PC-9 (cell line): ENCODE measurements at regions not wholly inside any gene's neighbourhood (a gene's known extent, or its start where the extent isn't known, plus 50 kb on each side); places are given as distances from the start of the nearest gene placed in this dataset.

Experiments used
- BruUV-seq: library from RNA; stranded (reverse); fragments of 400-500 nt; replicated peaks from 2 replicates; lab custom pipeline; 2021; lab: Mats Ljungman, UMichigan
- CTCF ChIA-PET: fragments of 300-600 bp; sonication (Branson Sonifier 250); formaldehyde crosslinking; loops from one replicate; lab custom pipeline; 2022; ENCODE audit warnings: antibody characterized with exemption; lab: Charles Lee
- POLR2A ChIA-PET: fragments of 300-600 bp; sonication (Branson Sonifier 250); formaldehyde crosslinking; loops from one replicate; lab custom pipeline; 2022; ENCODE audit warnings: antibody characterized with exemption; ENCODE audit not compliant: unreplicated experiment; lab: Charles Lee
- DNase-seq, 2 experiments: peaks; one replicate each; pipeline versions ENCODE4 v3.0.0 to v3.0.0-alpha.2; 2015 to 2022; ENCODE audit warnings: mixed read lengths in 1 of 2
- H2AFZ ChIP-seq: fragments of 200-600 bp; sonication (generic); 2 replicates; pipeline ENCODE4 v1.8.1; 2017; ENCODE audit warnings: antibody characterized with exemption
- H3F3A ChIP-seq: fragments of 200-600 bp; sonication (generic); 2 replicates; pipeline ENCODE4 v1.8.1; 2017; ENCODE audit warnings: antibody characterized with exemption, mild to moderate bottlenecking, low read depth; ENCODE audit not compliant: insufficient read depth
- H3K27ac ChIP-seq: fragments of 200-600 bp; sonication (generic); 2 replicates; pipeline ENCODE4 v1.6.1; 2016; ENCODE audit warnings: mixed run types
- H3K27me3 ChIP-seq: fragments of 200-600 bp; sonication (generic); 2 replicates; pipeline ENCODE4 v1.6.1; 2016; ENCODE audit warnings: low read depth, mixed run types; ENCODE audit not compliant: insufficient read depth
- H3K36me3 ChIP-seq: fragments of 200-600 bp; sonication (generic); 2 replicates; pipeline ENCODE4 v1.6.1; 2016; ENCODE audit warnings: low read depth, mixed run types
- H3K4me1 ChIP-seq: fragments of 200-600 bp; sonication (generic); replicated peaks from 2 replicates; pipeline ENCODE4 v1.6.1; 2016; ENCODE audit warnings: mixed run types; ENCODE audit not compliant: insufficient read depth
- H3K4me2 ChIP-seq: fragments of 200-600 bp; sonication (generic); 2 replicates; pipeline ENCODE4 v1.6.1; 2017; ENCODE audit warnings: mixed run types
- H3K4me3 ChIP-seq: fragments of 200-600 bp; sonication (generic); 2 replicates; pipeline ENCODE4 v1.6.1; 2016; ENCODE audit warnings: mixed run types
- H3K79me2 ChIP-seq: fragments of 200-600 bp; sonication (generic); 2 replicates; pipeline ENCODE4 v1.6.1; 2017; ENCODE audit warnings: low read depth, mixed run types
- H3K9me2 ChIP-seq: fragments of 200-600 bp; sonication (generic); 2 replicates; pipeline ENCODE4 v1.8.1; 2017; ENCODE audit warnings: mild to moderate bottlenecking; ENCODE audit not compliant: insufficient read depth
- H3K9me3 ChIP-seq: fragments of 200-600 bp; sonication (generic); 2 replicates; pipeline ENCODE4 v1.8.1; 2016; ENCODE audit warnings: low read depth; ENCODE audit not compliant: insufficient read depth
- H4K20me1 ChIP-seq: fragments of 200-600 bp; sonication (generic); 2 replicates; pipeline ENCODE4 v1.8.1; 2017; ENCODE audit not compliant: insufficient read depth
- EZH2 ChIP-seq: fragments of 200-600 bp; sonication (generic); IDR thresholded peaks from 2 replicates; pipeline ENCODE4 v1.8.0; 2017; ENCODE audit warnings: antibody characterized with exemption, low read depth
- intact Hi-C: fragments of 100-400 bp; cut with micrococcal nuclease; formaldehyde crosslinking; loops from one replicate; pipeline ENCODE4 v1.10.0; 2022; ENCODE audit not compliant: unreplicated experiment
- TF ChIP-seq, protein P1 (sequence below): fragments of 200-600 bp; sonication (generic); conservative IDR thresholded peaks from 2 replicates; pipeline ENCODE4 v1.6.1; 2017; ENCODE audit warnings: mixed run types, antibody characterized with exemption, mild to moderate bottlenecking, moderate library complexity

DNA sequence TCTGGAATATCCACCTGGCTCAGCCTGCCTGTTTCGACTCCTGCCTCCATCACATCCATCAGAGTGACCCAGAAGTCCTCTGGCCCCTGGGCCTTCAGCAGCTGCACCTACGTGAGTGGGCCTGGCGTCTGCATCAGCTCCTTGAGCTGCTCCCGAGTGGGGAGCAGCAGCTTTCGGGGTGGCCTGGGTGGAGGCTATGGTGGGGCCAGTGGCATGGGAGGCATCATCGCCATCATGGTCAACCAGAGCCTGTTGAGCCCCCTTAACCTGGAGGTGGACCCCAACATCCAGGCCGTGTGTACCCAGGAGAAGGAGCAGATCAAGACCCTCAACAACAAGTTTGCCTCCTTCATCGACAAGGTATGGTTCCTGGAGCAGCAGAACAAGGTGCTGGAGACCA lies 83.0 kb downstream of the SEC61B start:
- no peak overlapping the region for H3K4me2 ChIP-seq
- POLR2A ChIA-PET: no interaction called here
- H4K20me1 ChIP-seq: no peaks in the 10 kb centered on the region
- no peaks in the 10 kb centered on the region for H3K9me2 ChIP-seq
- CTCF ChIA-PET: no interaction called here
- BruUV-seq: no TSS peak
- H2AFZ ChIP-seq: no peak overlapping the region
- no peaks in the 10 kb centered on the region for H3F3A ChIP-seq
- H3K9me3 ChIP-seq: no peaks in the 10 kb centered on the region
- H3K4me3 ChIP-seq: no peak overlapping the region
- H3K4me1 ChIP-seq: peaks cover 15% of the 10 kb centered on the region
- no peaks in the 10 kb centered on the region for H3K79me2 ChIP-seq
- no peak for TF ChIP-seq EZH2
- TF ChIP-seq, protein P1, sequence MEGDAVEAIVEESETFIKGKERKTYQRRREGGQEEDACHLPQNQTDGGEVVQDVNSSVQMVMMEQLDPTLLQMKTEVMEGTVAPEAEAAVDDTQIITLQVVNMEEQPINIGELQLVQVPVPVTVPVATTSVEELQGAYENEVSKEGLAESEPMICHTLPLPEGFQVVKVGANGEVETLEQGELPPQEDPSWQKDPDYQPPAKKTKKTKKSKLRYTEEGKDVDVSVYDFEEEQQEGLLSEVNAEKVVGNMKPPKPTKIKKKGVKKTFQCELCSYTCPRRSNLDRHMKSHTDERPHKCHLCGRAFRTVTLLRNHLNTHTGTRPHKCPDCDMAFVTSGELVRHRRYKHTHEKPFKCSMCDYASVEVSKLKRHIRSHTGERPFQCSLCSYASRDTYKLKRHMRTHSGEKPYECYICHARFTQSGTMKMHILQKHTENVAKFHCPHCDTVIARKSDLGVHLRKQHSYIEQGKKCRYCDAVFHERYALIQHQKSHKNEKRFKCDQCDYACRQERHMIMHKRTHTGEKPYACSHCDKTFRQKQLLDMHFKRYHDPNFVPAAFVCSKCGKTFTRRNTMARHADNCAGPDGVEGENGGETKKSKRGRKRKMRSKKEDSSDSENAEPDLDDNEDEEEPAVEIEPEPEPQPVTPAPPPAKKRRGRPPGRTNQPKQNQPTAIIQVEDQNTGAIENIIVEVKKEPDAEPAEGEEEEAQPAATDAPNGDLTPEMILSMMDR: no peak
- no peaks in the 10 kb centered on the region for H3K36me3 ChIP-seq
- H3K27me3 ChIP-seq: no peaks in the 10 kb centered on the region
- no peak overlapping the region for H3K27ac ChIP-seq
- intact Hi-C loops: no loop called here
- DNase-seq: no peak

DNA sequence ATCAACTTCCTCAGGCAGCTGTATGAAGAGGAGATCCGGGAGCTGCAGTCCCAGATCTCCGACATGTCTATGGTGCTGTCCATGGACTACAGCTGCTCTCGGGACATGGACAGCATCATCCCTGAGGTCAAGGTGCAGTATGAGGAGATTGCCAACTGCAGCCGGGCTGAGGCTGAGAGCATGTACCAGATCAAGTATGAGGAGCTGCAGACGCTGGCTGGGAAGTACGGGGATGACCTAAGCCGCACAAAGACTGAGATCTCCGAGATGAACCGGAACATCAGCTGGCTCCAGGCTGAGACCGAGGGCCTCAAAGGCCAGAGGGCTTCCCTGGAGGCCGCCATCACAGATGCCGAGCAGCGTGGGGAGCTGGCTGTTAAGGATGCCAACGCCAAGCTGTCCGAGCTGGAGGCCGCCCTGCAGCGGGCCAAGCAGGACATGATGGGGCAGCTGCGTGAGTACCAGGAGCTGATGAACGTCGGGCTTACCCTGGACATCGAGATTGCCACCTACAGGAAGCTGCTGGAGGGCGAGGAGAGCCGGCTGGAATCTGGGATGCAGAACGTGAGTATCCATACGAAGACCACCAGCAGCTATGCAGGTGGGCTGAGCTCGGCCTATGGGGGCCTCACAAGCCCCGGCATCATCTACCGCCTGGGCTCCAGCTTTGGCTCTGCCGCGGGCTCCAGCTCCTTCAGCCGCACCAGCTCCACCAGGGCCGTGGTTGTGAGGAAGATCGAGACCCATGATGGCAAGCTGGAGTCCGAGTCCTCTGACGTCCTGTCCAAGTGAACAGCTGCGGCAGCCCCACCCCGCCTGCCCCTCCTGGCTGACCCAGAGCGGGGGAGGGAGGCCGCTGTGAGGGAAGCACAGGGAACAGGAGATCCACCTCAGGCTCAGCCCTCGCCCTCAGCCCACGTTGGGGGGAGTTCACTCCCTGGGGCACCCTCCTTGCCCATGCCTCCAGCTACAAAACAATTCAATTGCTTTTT lies 84.0 kb downstream of the SEC61B start:
- Histone ChIP-seq H4K20me1 (no peaks in the 10 kb centered on the region), H3K36me3 (no peaks in the 10 kb centered on the region), H3K9me3 (no peaks in the 10 kb centered on the region), H3K27me3 (no peaks in the 10 kb centered on the region), H3K27ac (no peak overlapping the region), H3K79me2 (no peaks in the 10 kb centered on the region), H3K4me3 (no peak overlapping the region), H3K4me2 (no peak overlapping the region), H3F3A (no peaks in the 10 kb centered on the region), H3K9me2 (no peaks in the 10 kb centered on the region), H3K4me1 (peaks cover 15% of the 10 kb centered on the region), H2AFZ (no peak overlapping the region)
- no peak for DNase-seq
- intact Hi-C loops: no loop called here
- ChIA-PET POLR2A (interaction anchor here (0.6 kb wide), 1 partner anchor 21 kb away, joined by 4 read pairs; no protein-coding TSS in a partner anchor), CTCF (no interaction called here)
- no peak for TF ChIP-seq EZH2
- TF ChIP-seq, protein P1: no peak
- BruUV-seq: no TSS peak

DNA sequence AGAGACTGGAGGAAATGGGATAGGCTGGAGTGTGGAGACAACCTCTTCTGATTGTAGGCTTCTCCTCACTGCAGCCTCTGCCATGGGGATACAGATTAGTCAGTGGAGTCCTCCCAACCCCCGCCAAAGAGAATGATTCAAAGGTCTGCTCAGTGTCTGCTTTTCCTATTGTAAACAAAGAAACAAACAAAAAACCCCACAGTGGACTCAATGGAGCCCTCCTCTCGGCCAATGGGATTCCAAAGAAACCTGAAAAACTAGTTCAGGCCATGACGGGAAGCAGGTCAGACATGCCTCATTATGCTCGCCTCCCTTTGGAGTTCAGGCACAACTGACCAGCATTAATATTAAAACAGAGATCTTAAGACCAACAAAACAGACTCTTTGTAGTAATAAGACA lies 85.8 kb downstream of the SEC61B start:
- no peak for TF ChIP-seq EZH2
- TF ChIP-seq, protein P1: no peak
- peak; percentile 22 to 51 for DNase-seq

More for the DNA sequence above, 85.8 kb downstream of the SEC61B start:
- BruUV-seq: no TSS peak
- CTCF ChIA-PET: interaction anchor here (0.6 kb wide), 1 partner anchor 623 kb away, joined by 3 read pairs; no protein-coding TSS in a partner anchor
- Histone ChIP-seq H3K9me2 (no peaks in the 10 kb centered on the region; the same call in 1 of the 2 replicates), H3K4me3 (no peak overlapping the region), H2AFZ (no peak overlapping the region), H3K4me2 (peak overlapping the region; percentile 41), H3K79me2 (no peaks in the 10 kb centered on the region), H3K27ac (no peak overlapping the region), H3K9me3 (no peaks in the 10 kb centered on the region), H4K20me1 (no peaks in the 10 kb centered on the region), H3K27me3 (no peaks in the 10 kb centered on the region), H3K4me1 (peaks cover 15% of the 10 kb centered on the region), H3K36me3 (no peaks in the 10 kb centered on the region), H3F3A (no peaks in the 10 kb centered on the region)
- POLR2A ChIA-PET: no interaction called here
- intact Hi-C loops: no loop called here
